Stomach (tissue), 4 donors: ENCODE measurements at regions not wholly inside any gene's neighbourhood (a gene's known extent, or its start where the extent isn't known, plus 50 kb on each side); places are given as distances from the start of the nearest gene placed in this dataset.

ENCODE experiments used
- EP300 ChIP-seq: sonication (generic); formaldehyde crosslinking; IDR thresholded peaks from one replicate; pipeline ENCODE4 v1.6.1; 2017; ENCODE audit warnings: antibody characterized with exemption
- POLR2A ChIP-seq, 4 donors: fragments of 450-650 bp; IDR thresholded peaks; one replicate each; pipeline ENCODE4 v1.6.1; 2016; ENCODE audit warnings: antibody characterized with exemption in 4 of 4, control low read depth in 2 of 4, mild to moderate bottlenecking in 1 of 4, moderate library complexity in 1 of 4
- POLR2AphosphoS5 ChIP-seq, 3 donors: sonication (generic); formaldehyde crosslinking; IDR thresholded peaks; one replicate each; pipeline ENCODE4 v1.6.1; 2016; ENCODE audit warnings: antibody characterized with exemption in 3 of 3
- TF ChIP-seq, protein P1 (sequence below), 7 experiments: fragments of 450-650 bp in 4 of 7; fragments of 200-600 bp in 3 of 7; sonication (generic) in 3 of 7; IDR thresholded peaks; one replicate each; pipeline ENCODE4 v1.5.1; 2016 to 2019; ENCODE audit warnings: antibody characterized with exemption in 7 of 7, control low read depth in 2 of 7, mild to moderate bottlenecking in 1 of 7

DNA sequence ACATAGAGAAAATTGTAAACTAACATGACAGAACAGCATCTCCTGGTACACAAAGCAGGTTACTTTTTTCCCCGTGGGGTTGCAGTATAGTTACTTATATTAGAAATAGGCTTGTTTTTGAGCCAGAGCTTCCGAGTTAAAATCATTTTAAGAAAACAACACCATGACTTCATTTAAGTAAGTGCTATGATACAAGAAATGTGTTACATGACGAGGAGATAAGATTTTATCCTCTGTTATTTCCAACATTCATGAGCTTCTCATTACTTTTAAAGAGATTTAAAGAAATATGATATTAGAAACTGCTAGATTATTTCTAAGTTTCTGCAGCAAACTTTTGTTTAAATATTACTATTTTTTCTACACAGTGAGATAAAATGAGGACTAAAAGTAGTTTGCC is 968.7 kb downstream of the GATA3 start:
- TF ChIP-seq, protein P1, sequence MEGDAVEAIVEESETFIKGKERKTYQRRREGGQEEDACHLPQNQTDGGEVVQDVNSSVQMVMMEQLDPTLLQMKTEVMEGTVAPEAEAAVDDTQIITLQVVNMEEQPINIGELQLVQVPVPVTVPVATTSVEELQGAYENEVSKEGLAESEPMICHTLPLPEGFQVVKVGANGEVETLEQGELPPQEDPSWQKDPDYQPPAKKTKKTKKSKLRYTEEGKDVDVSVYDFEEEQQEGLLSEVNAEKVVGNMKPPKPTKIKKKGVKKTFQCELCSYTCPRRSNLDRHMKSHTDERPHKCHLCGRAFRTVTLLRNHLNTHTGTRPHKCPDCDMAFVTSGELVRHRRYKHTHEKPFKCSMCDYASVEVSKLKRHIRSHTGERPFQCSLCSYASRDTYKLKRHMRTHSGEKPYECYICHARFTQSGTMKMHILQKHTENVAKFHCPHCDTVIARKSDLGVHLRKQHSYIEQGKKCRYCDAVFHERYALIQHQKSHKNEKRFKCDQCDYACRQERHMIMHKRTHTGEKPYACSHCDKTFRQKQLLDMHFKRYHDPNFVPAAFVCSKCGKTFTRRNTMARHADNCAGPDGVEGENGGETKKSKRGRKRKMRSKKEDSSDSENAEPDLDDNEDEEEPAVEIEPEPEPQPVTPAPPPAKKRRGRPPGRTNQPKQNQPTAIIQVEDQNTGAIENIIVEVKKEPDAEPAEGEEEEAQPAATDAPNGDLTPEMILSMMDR (IDR thresholded peaks at IDR 0.05): no peak
- no peak for TF ChIP-seq EP300
- TF ChIP-seq POLR2A (IDR thresholded peaks at IDR 0.05): no peak
- no peak for TF ChIP-seq POLR2AphosphoS5 (IDR thresholded peaks at IDR 0.05)
